ENCODE measurements at regions not wholly inside any gene's neighbourhood (a gene's known extent, or its start where the extent isn't known, plus 50 kb on each side); places are given as distances from the start of the nearest gene placed in this dataset.

DNA sequence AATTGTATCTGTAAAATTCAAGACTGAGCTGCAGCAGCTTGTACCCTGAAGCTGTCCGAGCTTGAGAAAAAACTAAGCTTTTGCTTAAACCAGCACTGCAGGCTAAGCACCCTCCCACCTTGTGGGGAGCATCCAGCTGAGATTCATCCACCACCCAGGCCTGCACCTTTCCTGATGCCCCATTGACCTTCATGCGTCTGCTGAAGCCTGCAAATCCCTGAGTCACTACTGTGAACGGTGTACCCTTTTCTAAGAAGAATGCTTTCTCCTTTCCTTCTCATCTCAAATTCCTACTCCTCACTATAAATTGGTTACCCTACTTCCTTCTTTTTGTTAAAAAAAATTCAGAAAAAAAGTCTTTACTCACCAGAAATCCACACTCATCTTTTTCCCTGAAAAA lies 90.9 kb upstream of the RGS18 start:
- Histone ChIP-seq H3K27ac (ENCODE audit: low read length) (no peak overlapping the region), H3K4me1 (ENCODE audit: low read length) (no peaks in the 10 kb centered on the region)

GRCh38 chr1:192070213-192070612 lies 88.0 kb upstream of the RGS18 start:
- no peaks in the 10 kb centered on the region for H3K36me3 ChIP-seq (replicated peaks; ENCODE audit: low read depth, low read length)
- H3K27ac ChIP-seq (ENCODE audit: low read length): no peak overlapping the region
- no peaks in the 10 kb centered on the region for H3K79me2 ChIP-seq (ENCODE audit: low read length)
- no peaks in the 10 kb centered on the region for H3K9me3 ChIP-seq (ENCODE audit: insufficient read depth, low read length)
- no peaks in the 10 kb centered on the region for H3K27me3 ChIP-seq (ENCODE audit: low read depth, low read length)
- no peak overlapping the region for H2AFZ ChIP-seq (ENCODE audit: low read depth, low read length)
- H3K4me3 ChIP-seq (ENCODE audit: low read length): no peak overlapping the region
- no peaks in the 10 kb centered on the region for H3K4me1 ChIP-seq (ENCODE audit: low read length)
- no peak overlapping the region for H3K9ac ChIP-seq (ENCODE audit: low read length)
- H4K20me1 ChIP-seq (ENCODE audit: insufficient read depth, low read length): no peaks in the 10 kb centered on the region
- no peak overlapping the region for H3K4me2 ChIP-seq (ENCODE audit: low read length)
- TF ChIP-seq EZH2phosphoT487 (IDR thresholded peaks at IDR 0.05; ENCODE audit: low read depth): no peak
- TF ChIP-seq, protein P1, sequence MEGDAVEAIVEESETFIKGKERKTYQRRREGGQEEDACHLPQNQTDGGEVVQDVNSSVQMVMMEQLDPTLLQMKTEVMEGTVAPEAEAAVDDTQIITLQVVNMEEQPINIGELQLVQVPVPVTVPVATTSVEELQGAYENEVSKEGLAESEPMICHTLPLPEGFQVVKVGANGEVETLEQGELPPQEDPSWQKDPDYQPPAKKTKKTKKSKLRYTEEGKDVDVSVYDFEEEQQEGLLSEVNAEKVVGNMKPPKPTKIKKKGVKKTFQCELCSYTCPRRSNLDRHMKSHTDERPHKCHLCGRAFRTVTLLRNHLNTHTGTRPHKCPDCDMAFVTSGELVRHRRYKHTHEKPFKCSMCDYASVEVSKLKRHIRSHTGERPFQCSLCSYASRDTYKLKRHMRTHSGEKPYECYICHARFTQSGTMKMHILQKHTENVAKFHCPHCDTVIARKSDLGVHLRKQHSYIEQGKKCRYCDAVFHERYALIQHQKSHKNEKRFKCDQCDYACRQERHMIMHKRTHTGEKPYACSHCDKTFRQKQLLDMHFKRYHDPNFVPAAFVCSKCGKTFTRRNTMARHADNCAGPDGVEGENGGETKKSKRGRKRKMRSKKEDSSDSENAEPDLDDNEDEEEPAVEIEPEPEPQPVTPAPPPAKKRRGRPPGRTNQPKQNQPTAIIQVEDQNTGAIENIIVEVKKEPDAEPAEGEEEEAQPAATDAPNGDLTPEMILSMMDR (IDR thresholded peaks at IDR 0.05; ENCODE audit: low read depth, low read length): no peak

More for the DNA sequence above, 90.9 kb upstream of the RGS18 start:
- Histone ChIP-seq H2AFZ (ENCODE audit: low read depth, low read length) (no peak overlapping the region), H3K27me3 (ENCODE audit: low read depth, low read length) (no peaks in the 10 kb centered on the region), H4K20me1 (ENCODE audit: insufficient read depth, low read length) (no peaks in the 10 kb centered on the region), H3K9ac (ENCODE audit: low read length) (no peak overlapping the region), H3K4me2 (ENCODE audit: low read length) (no peak overlapping the region), H3K79me2 (ENCODE audit: low read length) (no peaks in the 10 kb centered on the region), H3K4me3 (ENCODE audit: low read length) (no peak overlapping the region), H3K36me3 (replicated peaks; ENCODE audit: low read depth, low read length) (no peaks in the 10 kb centered on the region), H3K9me3 (ENCODE audit: insufficient read depth, low read length) (no peaks in the 10 kb centered on the region)
- TF ChIP-seq EZH2phosphoT487 (IDR thresholded peaks at IDR 0.05; ENCODE audit: low read depth): no peak
- TF ChIP-seq, protein P1 (IDR thresholded peaks at IDR 0.05; ENCODE audit: low read depth, low read length): no peak

- H3K36me3 ChIP-seq (replicated peaks; ENCODE audit: low read depth, low read length): no peaks in the 10 kb centered on the region
- no peak for TF ChIP-seq EZH2phosphoT487 (IDR thresholded peaks at IDR 0.05; ENCODE audit: low read depth)
- TF ChIP-seq, protein P1 (IDR thresholded peaks at IDR 0.05; ENCODE audit: low read depth, low read length): no peak
- no peaks in the 10 kb centered on the region for H3K27me3 ChIP-seq (ENCODE audit: low read depth, low read length)
- H2AFZ ChIP-seq (ENCODE audit: low read depth, low read length): no peak overlapping the region
- H3K79me2 ChIP-seq (ENCODE audit: low read length): no peaks in the 10 kb centered on the region
- no peak overlapping the region for H3K4me3 ChIP-seq (ENCODE audit: low read length)
- no peak overlapping the region for H3K27ac ChIP-seq (ENCODE audit: low read length)
- H3K4me2 ChIP-seq (ENCODE audit: low read length): no peak overlapping the region
- no peaks in the 10 kb centered on the region for H4K20me1 ChIP-seq (ENCODE audit: insufficient read depth, low read length)
- no peak overlapping the region for H3K9ac ChIP-seq (ENCODE audit: low read length)
- no peaks in the 10 kb centered on the region for H3K9me3 ChIP-seq (ENCODE audit: insufficient read depth, low read length)
- peaks cover 5% of the 10 kb centered on the region for H3K4me1 ChIP-seq (ENCODE audit: low read length)
Observed at GRCh38 chr1:192080684-192081083, 77.6 kb upstream of the RGS18 start.

- no peaks in the 10 kb centered on the region for H3K79me2 ChIP-seq (ENCODE audit: low read length)
- H3K4me2 ChIP-seq (ENCODE audit: low read length): no peak overlapping the region
- no peak overlapping the region for H3K27ac ChIP-seq (ENCODE audit: low read length)
- no peaks in the 10 kb centered on the region for H3K9me3 ChIP-seq (ENCODE audit: insufficient read depth, low read length)
- no peak overlapping the region for H3K4me3 ChIP-seq (ENCODE audit: low read length)
- H4K20me1 ChIP-seq (ENCODE audit: insufficient read depth, low read length): no peaks in the 10 kb centered on the region
- H3K4me1 ChIP-seq (ENCODE audit: low read length): peaks cover 5% of the 10 kb centered on the region
- TF ChIP-seq, protein P1 (IDR thresholded peaks at IDR 0.05; ENCODE audit: low read depth, low read length): no peak
- TF ChIP-seq EZH2phosphoT487 (IDR thresholded peaks at IDR 0.05; ENCODE audit: low read depth): no peak
- H3K36me3 ChIP-seq (replicated peaks; ENCODE audit: low read depth, low read length): no peaks in the 10 kb centered on the region
- no peak overlapping the region for H2AFZ ChIP-seq (ENCODE audit: low read depth, low read length)
- H3K27me3 ChIP-seq (ENCODE audit: low read depth, low read length): no peaks in the 10 kb centered on the region
- H3K9ac ChIP-seq (ENCODE audit: low read length): no peak overlapping the region
Observed at GRCh38 chr1:192081359-192081758, 76.9 kb upstream of the RGS18 start.
